ENCODE measurements at regions not wholly inside any gene's neighbourhood (a gene's known extent, or its start where the extent isn't known, plus 50 kb on each side); places are given as distances from the start of the nearest gene placed in this dataset.
"Not testable (repeated sequence)": the region's sequence is repeated elsewhere in the genome, so short reads cannot be mapped to it uniquely, and the experiment has no call there.

DNA sequence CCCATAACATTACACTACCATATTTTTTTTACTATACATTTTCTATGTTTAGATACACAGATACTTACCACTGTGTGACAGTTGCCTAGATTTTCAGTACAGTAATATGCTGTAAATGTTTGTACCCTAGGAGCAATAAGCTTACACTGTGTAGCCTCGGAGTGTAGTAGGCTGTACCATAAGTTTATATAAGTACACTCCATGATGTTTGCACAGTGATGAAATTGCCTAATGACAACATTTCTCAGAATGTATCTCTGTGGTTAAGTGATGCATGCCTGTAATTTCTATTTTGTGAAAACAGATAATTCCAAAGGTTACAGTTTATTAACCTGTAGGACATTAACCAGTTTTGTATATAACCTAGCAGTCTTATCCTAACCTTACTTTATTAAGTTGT lies 128.1 kb upstream of the RBMS1 start:
- Histone ChIP-seq H3K9me3 (no peaks in the 10 kb centered on the region), H3K4me3 (no peak overlapping the region), H3K27ac (no peak overlapping the region), H3K27me3 (no peaks in the 10 kb centered on the region), H3K36me3 (no peaks in the 10 kb centered on the region), H3K4me1 (no peaks in the 10 kb centered on the region)
- TF ChIP-seq CTCF (IDR thresholded peaks at IDR 0.05) (no peak), POLR2A (IDR thresholded peaks at IDR 0.05) (no peak)
- DNase-seq = no peak

- DNase-seq, H3K27ac ChIP-seq, H3K4me1 ChIP-seq, H3K27me3 ChIP-seq, H3K36me3 ChIP-seq, H3K9me3 ChIP-seq, H3K4me3 ChIP-seq: not testable (repeated sequence)
Measured at GRCh38 chr2:160628020-160628637, 134.5 kb upstream of the RBMS1 start.

- DNase-seq = no peak
- H3K36me3 ChIP-seq = no peaks in the 10 kb centered on the region
- H3K4me1 ChIP-seq = no peaks in the 10 kb centered on the region
- TF ChIP-seq CTCF (IDR thresholded peaks at IDR 0.05) = no peak
- TF ChIP-seq POLR2A (IDR thresholded peaks at IDR 0.05) = no peak
- no peak overlapping the region for H3K4me3 ChIP-seq
- H3K27ac ChIP-seq = no peak overlapping the region
- no peaks in the 10 kb centered on the region for H3K27me3 ChIP-seq
- no peaks in the 10 kb centered on the region for H3K9me3 ChIP-seq
Measured at GRCh38 chr2:160628811-160629210, 135.2 kb upstream of the RBMS1 start.

GRCh38 chr2:160630801-160631590 lies 137.4 kb upstream of the RBMS1 start:
- Histone ChIP-seq H3K4me3 (no peak overlapping the region), H3K27ac (no peak overlapping the region), H3K27me3 (no peaks in the 10 kb centered on the region), H3K9me3 (no peaks in the 10 kb centered on the region), H3K36me3 (no peaks in the 10 kb centered on the region), H3K4me1 (no peaks in the 10 kb centered on the region)
- no peak for DNase-seq
- TF ChIP-seq POLR2A (IDR thresholded peaks at IDR 0.05) (no peak), CTCF (IDR thresholded peaks at IDR 0.05) (no peak)

GRCh38 chr2:160632084-160632975 lies 138.7 kb upstream of the RBMS1 start:
- no peak for DNase-seq
- no peak overlapping the region for H3K27ac ChIP-seq
- H3K9me3 ChIP-seq = no peaks in the 10 kb centered on the region
- no peaks in the 10 kb centered on the region for H3K4me1 ChIP-seq
- no peaks in the 10 kb centered on the region for H3K36me3 ChIP-seq
- TF ChIP-seq CTCF (IDR thresholded peaks at IDR 0.05) (no peak), POLR2A (IDR thresholded peaks at IDR 0.05) (no peak)
- no peaks in the 10 kb centered on the region for H3K27me3 ChIP-seq
- H3K4me3 ChIP-seq = no peak overlapping the region

DNA sequence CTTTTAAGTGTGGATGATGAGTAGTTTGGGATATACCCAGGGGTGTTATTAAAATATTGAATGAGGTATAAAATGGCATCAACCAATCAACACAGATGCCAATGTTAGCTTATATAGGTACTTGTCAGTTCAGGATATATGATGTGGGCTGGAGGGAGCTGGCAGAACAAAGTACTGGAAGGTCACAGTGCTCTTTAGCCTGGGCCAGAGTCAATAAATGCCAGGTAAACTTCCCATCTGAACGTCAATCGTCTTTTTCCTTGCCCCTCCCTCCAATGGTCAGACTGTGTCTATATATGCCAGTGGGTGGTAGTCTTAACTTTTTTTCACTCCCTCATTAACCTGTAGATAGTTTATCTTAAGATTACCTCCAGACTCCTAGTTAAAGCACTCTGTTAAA lies 140.8 kb upstream of the RBMS1 start:
- no peak overlapping the region for H3K27ac ChIP-seq
- no peaks in the 10 kb centered on the region for H3K9me3 ChIP-seq
- H3K4me3 ChIP-seq = no peak overlapping the region
- TF ChIP-seq CTCF (IDR thresholded peaks at IDR 0.05) (no peak), POLR2A (IDR thresholded peaks at IDR 0.05) (no peak)
- H3K4me1 ChIP-seq = no peaks in the 10 kb centered on the region
- H3K36me3 ChIP-seq = no peaks in the 10 kb centered on the region
- no peak for DNase-seq
- H3K27me3 ChIP-seq = no peaks in the 10 kb centered on the region

Data from Peyer's patch (tissue), 4 donors.